ENCODE measurements at regions not wholly inside any gene's neighbourhood (a gene's known extent, or its start where the extent isn't known, plus 50 kb on each side); places are given as distances from the start of the nearest gene placed in this dataset.

DNA sequence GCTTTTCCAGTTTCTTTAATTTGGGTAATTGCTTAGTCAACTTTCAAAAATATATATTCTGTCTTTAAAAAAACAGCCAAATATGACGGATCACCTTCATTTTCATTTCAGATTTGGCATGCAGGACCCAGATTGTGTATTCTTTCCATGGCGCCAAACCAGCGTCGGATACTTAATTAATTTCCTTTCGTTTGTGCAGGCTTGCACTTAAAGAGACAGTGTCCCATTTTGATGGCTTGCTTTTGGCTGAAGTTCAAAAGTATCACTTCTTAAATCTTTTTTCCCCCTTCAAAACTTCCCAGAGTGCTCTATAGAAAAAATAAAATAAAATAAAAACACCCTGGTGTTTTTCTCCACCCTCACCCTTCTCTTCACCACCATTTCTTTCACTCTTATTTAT lies 394.5 kb upstream of the SOX9 start:
- TF ChIP-seq, protein P1, sequence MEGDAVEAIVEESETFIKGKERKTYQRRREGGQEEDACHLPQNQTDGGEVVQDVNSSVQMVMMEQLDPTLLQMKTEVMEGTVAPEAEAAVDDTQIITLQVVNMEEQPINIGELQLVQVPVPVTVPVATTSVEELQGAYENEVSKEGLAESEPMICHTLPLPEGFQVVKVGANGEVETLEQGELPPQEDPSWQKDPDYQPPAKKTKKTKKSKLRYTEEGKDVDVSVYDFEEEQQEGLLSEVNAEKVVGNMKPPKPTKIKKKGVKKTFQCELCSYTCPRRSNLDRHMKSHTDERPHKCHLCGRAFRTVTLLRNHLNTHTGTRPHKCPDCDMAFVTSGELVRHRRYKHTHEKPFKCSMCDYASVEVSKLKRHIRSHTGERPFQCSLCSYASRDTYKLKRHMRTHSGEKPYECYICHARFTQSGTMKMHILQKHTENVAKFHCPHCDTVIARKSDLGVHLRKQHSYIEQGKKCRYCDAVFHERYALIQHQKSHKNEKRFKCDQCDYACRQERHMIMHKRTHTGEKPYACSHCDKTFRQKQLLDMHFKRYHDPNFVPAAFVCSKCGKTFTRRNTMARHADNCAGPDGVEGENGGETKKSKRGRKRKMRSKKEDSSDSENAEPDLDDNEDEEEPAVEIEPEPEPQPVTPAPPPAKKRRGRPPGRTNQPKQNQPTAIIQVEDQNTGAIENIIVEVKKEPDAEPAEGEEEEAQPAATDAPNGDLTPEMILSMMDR (IDR thresholded peaks at IDR 0.05; ENCODE audit: control insufficient read depth, extremely low read depth, insufficient read depth), result no peak
- no peak for DNase-seq (ENCODE audit: low read depth)
- no peak overlapping the region for H3K4me3 ChIP-seq (ENCODE audit: low read depth, low read length)

DNA sequence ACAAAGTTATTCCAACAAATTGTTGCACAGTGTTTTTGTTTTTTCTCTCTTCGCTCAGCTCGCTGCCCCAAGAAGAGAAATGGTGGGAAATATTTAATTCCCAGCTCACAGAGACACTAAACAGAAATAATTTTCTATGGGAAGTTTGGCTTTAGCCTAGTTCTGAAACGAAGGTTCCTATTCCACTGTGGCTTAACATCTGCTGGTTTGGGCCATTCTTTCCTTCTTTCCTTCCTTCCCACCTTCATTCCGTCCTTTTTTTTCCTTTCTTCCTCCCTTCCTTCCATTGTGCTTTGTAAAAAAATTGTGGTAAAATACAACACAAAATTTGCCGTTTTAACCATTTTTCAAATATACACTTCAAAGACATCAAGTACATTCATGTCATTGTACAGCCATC lies 393.5 kb upstream of the SOX9 start:
- TF ChIP-seq, protein P1 (IDR thresholded peaks at IDR 0.05; ENCODE audit: control insufficient read depth, extremely low read depth, insufficient read depth), result no peak
- no peak for DNase-seq (ENCODE audit: low read depth)
- no peak overlapping the region for H3K4me3 ChIP-seq (ENCODE audit: low read depth, low read length)

DNA sequence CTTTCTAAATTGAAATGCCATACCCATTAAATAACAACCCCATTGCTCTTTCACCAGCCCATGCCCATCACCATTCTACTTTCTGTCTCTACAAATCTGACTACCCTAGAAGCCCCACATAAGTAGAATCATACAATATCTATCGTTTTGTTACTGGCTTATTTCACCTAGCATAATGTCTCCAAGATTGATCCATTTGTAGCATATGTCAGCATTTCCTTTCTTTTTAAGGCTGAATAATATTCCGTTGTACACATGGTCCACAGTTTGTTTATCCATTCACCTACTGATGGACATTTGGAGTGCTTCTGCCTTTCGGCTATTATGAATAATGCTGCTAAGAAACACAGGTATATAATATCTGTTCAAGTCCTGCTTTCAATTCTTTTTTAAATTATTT lies 393.1 kb upstream of the SOX9 start:
- no peak for DNase-seq (ENCODE audit: low read depth)
- no peak overlapping the region for H3K4me3 ChIP-seq (ENCODE audit: low read depth, low read length)
- TF ChIP-seq, protein P1 (IDR thresholded peaks at IDR 0.05; ENCODE audit: control insufficient read depth, extremely low read depth, insufficient read depth), result no peak

DNA sequence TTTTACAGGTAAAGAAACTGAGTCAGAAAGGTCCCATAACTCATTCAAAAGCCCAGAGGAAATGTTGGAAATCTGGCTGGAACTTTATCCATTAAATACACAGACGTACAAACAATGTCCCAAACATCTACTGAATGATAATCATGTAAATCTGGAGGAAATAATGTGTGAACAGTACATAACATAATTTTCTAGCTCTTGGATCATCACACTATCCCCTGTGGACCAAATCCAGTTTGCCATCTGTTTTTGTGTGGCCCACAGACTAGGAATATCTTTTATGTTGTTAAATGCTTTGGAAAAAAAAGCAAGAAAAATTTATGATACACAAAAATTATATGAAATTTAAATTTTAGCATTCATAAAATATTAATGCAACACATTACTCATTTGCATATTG lies 389.9 kb upstream of the SOX9 start:
- no peak for DNase-seq (ENCODE audit: low read depth)
- H3K4me3 ChIP-seq (ENCODE audit: low read depth, low read length), result no peak overlapping the region
- TF ChIP-seq, protein P1 (IDR thresholded peaks at IDR 0.05; ENCODE audit: control insufficient read depth, extremely low read depth, insufficient read depth), result no peak

DNA sequence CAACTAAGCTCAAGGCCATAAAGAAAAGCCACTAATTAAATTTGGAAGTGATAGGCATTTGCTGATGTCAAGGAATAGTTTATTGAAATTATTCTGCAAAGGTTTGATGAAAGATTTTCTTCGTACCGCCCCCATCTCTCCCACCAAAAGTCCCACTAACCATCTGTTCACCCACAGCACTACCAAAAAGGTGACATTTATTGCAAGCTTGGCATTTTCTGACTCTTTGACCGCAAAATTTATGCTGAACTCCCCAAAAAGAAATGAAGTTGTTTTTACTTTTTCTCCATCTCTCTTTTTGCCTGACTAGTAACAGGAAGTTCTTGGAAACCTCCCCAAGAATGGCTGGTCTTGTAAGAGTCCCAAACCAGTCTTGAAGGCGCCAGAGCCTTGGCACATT lies 384.9 kb upstream of the SOX9 start:
- H3K4me3 ChIP-seq (ENCODE audit: low read depth, low read length), result no peak overlapping the region
- DNase-seq (ENCODE audit: low read depth), result no peak
- TF ChIP-seq, protein P1 (IDR thresholded peaks at IDR 0.05; ENCODE audit: control insufficient read depth, extremely low read depth, insufficient read depth), result no peak

DNA sequence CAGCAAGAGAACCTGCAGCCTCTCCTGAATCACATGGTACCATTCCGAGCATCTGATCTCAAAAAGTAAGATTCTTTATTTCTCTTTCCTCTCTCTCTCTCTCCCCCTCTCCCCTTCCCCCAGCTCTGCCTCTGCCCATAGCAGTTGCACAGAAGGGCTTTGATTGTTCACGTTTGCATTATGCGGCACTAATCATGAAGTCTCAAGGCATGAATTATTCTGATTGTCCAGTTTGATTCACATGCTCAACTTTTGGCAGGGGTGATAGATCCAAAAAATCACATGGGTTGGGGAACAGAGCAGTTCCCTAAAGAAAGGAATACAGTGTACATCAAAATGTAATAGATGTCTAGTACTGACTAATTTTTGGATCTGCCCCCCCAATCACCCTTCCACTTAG lies 380.0 kb upstream of the SOX9 start:
- no peak overlapping the region for H3K4me3 ChIP-seq (ENCODE audit: low read depth, low read length)
- DNase-seq (ENCODE audit: low read depth), result no peak
- TF ChIP-seq, protein P1 (IDR thresholded peaks at IDR 0.05; ENCODE audit: control insufficient read depth, extremely low read depth, insufficient read depth), result no peak

DNA sequence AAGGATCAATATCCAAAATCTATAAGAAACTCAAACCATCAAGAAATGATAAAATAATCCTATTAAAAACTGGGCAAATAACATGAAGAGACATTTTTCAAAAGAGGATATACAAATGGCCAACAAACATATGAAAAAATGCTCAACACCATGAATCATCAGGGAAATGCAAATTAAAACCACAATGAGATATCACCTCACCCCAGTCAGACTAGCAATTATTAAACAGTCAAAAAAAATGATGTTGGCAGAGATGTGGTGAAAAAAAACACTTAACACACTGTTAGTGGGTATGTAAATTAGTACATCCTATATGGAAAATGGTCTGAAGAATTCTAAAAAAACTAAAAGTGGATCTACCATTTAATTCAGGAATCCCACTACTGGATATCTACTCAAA lies 379.0 kb upstream of the SOX9 start:
- DNase-seq (ENCODE audit: low read depth), result no peak
- TF ChIP-seq, protein P1 (IDR thresholded peaks at IDR 0.05; ENCODE audit: control insufficient read depth, extremely low read depth, insufficient read depth), result no peak
- no peak overlapping the region for H3K4me3 ChIP-seq (ENCODE audit: low read depth, low read length)

All from LNCaP clone FGC (cell line).